Right hindlimb (tissue), 1 donor: ENCODE measurements at regions not wholly inside any gene's neighbourhood (a gene's known extent, or its start where the extent isn't known, plus 50 kb on each side); places are given as distances from the start of the nearest gene placed in this dataset.

Experiments
- DNase-seq: peaks from one replicate; pipeline ENCODE4 v3.0.0-alpha.2; 2018

DNA sequence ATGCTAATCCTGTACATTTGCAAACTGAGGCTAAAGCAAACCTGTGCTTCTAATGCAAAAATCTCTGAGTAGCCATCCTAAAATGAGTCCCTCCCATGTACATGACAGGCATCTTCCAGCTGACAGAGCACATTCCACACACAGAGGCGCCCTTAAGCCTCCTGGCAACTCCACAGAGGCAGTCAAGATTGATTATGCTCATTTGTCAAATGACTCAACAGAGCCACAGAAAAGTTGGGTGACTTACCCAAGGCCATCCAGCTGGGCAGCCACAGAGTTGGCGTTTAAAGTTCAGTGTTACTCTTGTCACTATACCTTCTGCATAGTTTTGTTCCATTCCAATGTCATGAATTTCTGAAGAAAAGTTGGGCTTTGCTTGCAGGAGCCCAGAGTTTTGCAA, 394.6 kb upstream of the FGF13 start:
- no peak for DNase-seq

- no peak for DNase-seq
These were observed 383.4 kb upstream of the FGF13 start for GRCh38 chrX:139094671-139095592.

GRCh38 chrX:139093201-139093600, 381.7 kb upstream of the FGF13 start:
- DNase-seq, result no peak

- DNase-seq, result no peak
These were observed 380.4 kb upstream of the FGF13 start for GRCh38 chrX:139091878-139092277.

DNA sequence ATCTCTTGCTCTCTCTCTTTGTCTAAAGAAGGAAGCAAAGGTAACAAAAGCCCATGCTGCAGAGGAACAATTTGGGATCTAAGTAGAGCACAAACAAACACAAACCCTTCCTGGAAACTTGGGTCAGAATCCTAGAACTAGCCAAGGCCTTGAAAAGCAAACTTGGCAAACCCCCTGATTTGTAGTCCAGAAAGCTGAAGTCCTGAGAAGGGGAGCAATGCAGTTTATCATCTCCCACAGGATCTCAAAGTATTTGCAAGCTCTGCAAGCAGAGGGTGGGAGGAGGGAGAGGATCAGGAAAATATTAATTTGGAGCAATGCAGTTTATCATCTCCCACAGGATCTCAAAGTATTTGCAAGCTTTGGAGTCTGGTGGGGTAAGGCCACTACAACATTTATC, 379.5 kb upstream of the FGF13 start:
- DNase-seq, result no peak

- DNase-seq, result no peak
These were observed 374.7 kb upstream of the FGF13 start for GRCh38 chrX:139086246-139086645.

- no peak for DNase-seq
These were observed 373.9 kb upstream of the FGF13 start for GRCh38 chrX:139085404-139085803.

GRCh38 chrX:139083191-139083590, 371.7 kb upstream of the FGF13 start:
- no peak for DNase-seq

DNA sequence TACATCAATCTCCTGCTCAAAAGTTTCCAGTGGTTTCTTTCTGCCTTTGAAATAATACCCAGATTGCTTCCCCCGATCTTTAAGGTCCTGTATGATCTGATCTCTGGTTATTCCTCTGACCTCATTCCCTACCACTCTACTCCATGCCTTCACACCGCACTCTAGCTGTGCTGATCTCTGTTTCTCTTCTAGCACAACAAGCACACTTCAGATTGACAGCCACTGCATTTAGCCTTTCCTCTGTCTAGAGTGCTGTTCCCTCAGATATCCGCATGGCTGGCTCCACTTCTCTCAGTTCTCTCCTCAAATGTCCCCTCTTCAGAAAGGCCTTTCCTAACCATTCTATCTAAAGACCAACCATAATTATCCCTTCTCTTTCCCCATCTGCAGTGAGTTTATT, 370.4 kb upstream of the FGF13 start:
- no peak for DNase-seq

DNA sequence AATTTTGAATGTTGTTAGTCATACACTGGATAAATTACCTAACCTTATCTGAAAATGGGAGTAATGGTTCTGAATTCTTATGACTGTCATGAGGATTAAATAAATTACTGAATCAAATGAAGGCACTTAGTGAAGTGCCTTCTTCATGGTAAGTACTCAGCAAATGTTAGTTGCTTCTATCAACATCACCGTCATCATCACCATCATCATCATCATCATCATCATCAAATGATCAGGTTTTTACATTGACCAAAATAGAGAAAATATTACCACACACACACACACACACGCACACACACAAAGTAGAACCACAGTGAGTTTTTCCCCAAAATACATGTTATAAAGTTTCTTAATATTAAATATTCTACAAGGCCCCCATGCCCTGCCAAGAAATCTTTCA, 368.3 kb upstream of the FGF13 start:
- DNase-seq, result no peak

- no peak for DNase-seq
These were observed 367.3 kb upstream of the FGF13 start for GRCh38 chrX:139078761-139079280.

- DNase-seq, result no peak
These were observed 366.8 kb upstream of the FGF13 start for GRCh38 chrX:139078342-139078741.

GRCh38 chrX:139077281-139078250, 366.0 kb upstream of the FGF13 start:
- no peak for DNase-seq

DNA sequence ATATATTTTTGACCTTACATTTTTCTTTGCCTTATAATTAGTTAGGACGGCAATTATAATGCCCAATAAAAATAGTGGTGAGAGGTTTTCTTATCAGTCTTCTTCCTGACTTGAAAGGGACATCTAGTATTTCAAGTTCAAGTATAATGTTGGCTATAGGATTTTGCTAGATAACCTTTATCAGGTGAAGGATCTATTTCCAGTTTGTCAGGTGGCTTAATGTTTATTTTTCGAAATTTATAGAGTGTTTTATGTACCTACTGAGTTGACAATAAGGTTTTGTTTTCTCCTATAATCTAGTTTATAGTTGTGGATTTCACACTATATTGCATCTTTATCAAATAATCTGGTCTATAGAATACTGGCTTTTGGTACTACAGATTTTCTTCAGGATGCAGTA, 351.8 kb upstream of the FGF13 start:
- no peak for DNase-seq

- DNase-seq, result no peak
These were observed 347.4 kb upstream of the FGF13 start for GRCh38 chrX:139058831-139059495.

DNA sequence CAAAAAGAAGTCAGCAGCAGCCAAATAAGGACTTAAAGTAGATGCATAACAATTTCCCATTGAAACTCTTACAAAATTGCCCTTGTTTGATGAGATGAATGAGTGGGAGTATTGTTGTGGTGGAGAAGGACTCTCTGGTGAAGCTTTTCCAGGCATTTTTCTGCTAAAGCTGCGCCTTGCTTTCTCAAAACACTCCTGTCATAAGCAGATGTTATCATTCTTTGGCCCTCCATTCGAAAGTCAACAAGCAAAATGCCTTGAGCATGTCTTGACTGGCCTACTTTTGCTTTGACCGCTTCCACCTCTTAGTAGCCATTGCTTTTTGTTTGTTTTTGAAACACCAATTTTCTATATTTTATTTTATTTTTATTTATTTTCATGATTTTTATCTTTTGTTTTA, 340.9 kb upstream of the FGF13 start:
- no peak for DNase-seq

DNA sequence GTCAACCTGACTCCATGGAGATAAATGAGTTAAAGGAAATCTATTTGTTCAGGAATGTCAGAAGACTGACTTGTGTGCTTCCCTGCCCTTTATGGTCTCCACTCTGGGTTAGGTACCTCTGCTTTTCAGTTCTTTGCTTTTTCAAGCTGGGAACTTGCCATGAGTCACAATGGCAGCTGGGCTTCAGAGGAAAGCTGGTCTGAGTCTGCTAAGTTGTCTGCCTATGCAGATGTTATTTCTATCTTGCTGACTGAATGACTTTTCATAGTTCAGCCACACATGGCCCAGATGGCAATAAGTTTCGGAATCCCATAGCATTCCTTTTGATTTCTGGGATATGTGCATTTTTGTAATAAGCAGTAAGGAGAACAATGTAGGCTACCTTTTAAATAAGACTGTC, 337.9 kb upstream of the FGF13 start:
- no peak for DNase-seq

DNA sequence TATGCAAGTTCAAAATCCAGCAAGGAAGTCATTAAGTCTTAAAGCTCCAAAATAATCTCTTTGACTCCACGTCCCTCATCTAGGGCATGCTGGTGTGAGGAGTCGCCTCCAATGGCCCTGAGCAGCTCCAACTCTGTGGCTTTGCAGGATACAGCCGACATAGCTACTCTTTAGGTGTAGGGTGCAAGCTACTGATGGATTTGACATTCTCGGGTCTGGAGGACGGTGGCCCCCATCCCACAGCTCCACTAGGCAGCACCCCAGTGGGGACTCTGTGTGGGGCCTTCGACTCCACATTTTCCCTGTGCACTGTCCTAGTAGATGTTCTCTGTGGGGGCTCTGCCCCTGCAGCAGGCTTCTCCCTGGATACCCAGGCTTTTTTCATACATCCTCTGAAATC, 333.2 kb upstream of the FGF13 start:
- no peak for DNase-seq

- DNase-seq, result no peak
These were observed 327.5 kb upstream of the FGF13 start for GRCh38 chrX:139039041-139039440.

GRCh38 chrX:139026811-139027210, 315.3 kb upstream of the FGF13 start:
- no peak for DNase-seq

DNA sequence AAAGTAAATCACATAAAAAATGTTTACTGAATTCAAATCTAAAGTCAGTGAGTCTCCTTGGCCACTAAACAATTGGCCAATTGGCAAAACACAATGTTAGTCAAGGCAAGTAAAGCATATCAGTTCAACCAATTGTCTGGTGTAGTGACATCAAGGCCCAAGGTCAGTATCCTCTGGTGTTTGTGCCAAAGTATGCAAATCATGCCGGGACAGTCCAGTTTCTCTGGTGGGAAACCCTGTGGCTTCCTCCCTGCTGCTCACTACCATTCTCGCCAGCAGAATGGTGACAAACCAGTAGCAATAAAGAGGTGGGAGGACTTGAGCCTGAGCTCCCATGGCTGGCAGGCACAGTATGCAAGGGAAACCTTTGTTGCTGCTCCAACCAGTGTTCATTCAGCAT, 314.9 kb upstream of the FGF13 start:
- DNase-seq, result no peak

DNA sequence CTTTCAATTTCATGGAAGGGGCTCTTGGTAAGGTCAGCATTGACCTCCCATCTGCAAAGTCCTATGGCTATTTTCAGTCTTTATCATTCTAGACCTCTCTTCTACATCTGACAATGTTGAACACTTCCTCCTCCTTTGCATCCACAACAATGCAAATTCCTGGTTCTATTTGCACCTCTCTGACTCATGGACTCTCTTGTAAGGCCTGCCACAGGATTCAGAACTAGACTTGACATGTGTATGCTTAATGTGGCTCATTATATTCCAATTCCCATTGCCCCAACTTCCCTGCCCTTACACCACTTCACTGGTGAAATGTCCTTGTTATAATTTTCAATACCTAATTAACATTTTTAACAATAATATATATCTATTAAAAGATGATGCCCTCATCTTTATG, 314.3 kb upstream of the FGF13 start:
- no peak for DNase-seq

DNA sequence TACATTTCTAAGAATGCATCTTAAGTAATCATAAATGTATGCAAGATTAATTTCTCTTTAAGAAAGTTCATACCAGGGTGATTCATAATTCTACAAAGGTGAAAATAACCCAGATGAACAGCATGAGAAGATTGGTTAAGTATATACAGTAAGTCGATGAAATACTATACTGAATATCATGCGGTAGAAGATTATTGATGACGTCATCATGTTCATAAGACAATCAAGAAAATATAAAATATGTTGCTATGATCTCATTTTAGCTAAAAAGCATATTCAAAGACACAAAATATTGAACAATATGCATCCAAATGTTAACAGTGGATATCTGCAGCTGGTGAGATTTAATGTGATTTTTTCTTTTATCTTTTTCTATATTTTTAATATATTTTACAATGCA, 312.0 kb upstream of the FGF13 start:
- DNase-seq, result no peak
